Lower lobe of right lung (tissue), 2 donors: ENCODE measurements at regions not wholly inside any gene's neighbourhood (a gene's known extent, or its start where the extent isn't known, plus 50 kb on each side); places are given as distances from the start of the nearest gene placed in this dataset.

Experiments used
- ATAC-seq, 2 donors: fragments of 200-7000 bp; cut with Tn5 transposase; one replicate each; pipeline ENCODE4 v1.9.1; 2020 to 2022; ENCODE audit warnings: mild to moderate bottlenecking in 2 of 2, moderate library complexity in 2 of 2
- DNase-seq: peaks from one replicate; pipeline ENCODE4 v3.0.0-alpha.2; 2020
- H3K27ac ChIP-seq: fragments of 200-600 bp; one replicate; pipeline ENCODE4 v1.8.0; 2022
- H3K27me3 ChIP-seq: fragments of 200-600 bp; one replicate; pipeline ENCODE4 v1.8.0; 2022; ENCODE audit warnings: low read depth
- H3K36me3 ChIP-seq: fragments of 200-600 bp; one replicate; pipeline ENCODE4 v1.8.0; 2022; ENCODE audit warnings: mild to moderate bottlenecking
- H3K4me1 ChIP-seq: fragments of 200-600 bp; one replicate; pipeline ENCODE4 v1.8.0; 2022
- H3K4me3 ChIP-seq: fragments of 200-600 bp; one replicate; pipeline ENCODE4 v1.8.0; 2022; ENCODE audit warnings: mild to moderate bottlenecking
- H3K9me3 ChIP-seq: fragments of 200-600 bp; one replicate; pipeline ENCODE4 v1.8.0; 2022
- CTCF ChIP-seq: fragments of 200-600 bp; IDR thresholded peaks from one replicate; pipeline ENCODE4 v1.8.0; 2022; ENCODE audit warnings: antibody characterized with exemption, mild to moderate bottlenecking
- intact Hi-C: fragments of 100-400 bp; cut with DNase I; formaldehyde crosslinking; loops from one replicate; pipeline ENCODE4 v1.11.0; 2022
- donor health status: DM: no; HTN: yes; CAD: no; lungs with severe emphysema.

DNA sequence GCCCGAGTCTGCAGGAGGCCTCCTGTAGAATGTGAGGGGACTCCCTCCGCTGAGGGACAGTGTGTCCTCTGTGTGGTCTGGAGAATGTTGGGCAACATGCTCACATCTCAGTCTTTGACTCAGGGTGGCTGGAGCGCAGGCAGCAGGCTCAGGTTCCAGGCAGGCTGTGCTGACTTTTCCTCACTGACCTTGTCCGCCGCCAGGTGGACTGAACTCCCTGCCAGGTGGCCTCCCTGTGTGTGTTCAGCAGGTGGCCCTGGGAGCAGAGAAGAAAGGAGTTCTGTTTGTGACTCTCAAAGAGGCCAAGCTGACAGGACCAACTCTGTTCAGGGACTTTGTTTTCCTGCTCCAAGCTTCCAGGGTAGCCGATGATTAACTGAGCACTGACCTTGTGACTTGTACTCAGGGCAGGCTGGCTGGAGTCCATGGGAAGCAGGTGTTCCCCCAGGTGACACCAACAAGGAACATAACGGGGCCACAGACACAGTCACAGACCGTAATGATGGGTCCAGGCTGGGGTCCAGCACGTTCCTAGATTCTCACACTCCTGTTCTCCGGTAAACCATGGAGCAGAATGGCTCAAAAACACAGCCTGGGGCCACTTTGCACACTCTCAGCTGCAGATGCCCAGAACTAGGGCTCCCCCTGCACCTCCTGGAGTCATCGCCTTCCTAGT, 439.8 kb downstream of the RNF144A start:
- no peak overlapping the region for H3K4me3 ChIP-seq
- peak in 1 of 2 donors; percentile 37 for ATAC-seq
- H3K27ac ChIP-seq = no peak overlapping the region
- no peaks in the 10 kb centered on the region for H3K9me3 ChIP-seq
- no peaks in the 10 kb centered on the region for H3K36me3 ChIP-seq
- intact Hi-C loops = no loop called here
- no peak for TF ChIP-seq CTCF
- no peaks in the 10 kb centered on the region for H3K27me3 ChIP-seq
- DNase-seq = no peak
- no peaks in the 10 kb centered on the region for H3K4me1 ChIP-seq

DNA sequence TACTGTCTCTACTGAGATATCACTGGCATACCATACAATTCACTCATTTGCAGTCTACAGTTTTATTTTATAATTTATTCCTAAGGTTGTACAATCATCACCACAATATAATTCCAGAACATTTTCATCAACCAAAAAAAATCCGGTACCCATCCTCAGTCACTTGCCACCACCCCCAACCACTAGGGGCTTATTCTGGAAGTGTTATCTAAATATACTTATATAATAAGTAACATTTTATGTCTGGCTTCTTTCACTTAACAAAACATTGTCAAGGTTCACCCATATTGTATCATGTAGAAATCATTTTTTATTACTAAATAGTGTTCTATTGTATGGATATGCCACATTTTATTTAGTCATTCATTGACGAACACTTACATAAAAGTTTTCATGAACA, 440.8 kb downstream of the RNF144A start:
- intact Hi-C loops = no loop called here
- Histone ChIP-seq H3K36me3 (no peaks in the 10 kb centered on the region), H3K9me3 (no peaks in the 10 kb centered on the region), H3K4me1 (no peaks in the 10 kb centered on the region), H3K4me3 (no peak overlapping the region), H3K27ac (no peak overlapping the region), H3K27me3 (no peaks in the 10 kb centered on the region)
- no peak for TF ChIP-seq CTCF
- no peak for DNase-seq
- ATAC-seq = no peak

- H3K4me1 ChIP-seq = no peaks in the 10 kb centered on the region
- no peaks in the 10 kb centered on the region for H3K9me3 ChIP-seq
- intact Hi-C loops = no loop called here
- no peak overlapping the region for H3K4me3 ChIP-seq
- ATAC-seq (no peak), DNase-seq (no peak)
- no peak overlapping the region for H3K27ac ChIP-seq
- H3K27me3 ChIP-seq = no peaks in the 10 kb centered on the region
- H3K36me3 ChIP-seq = no peaks in the 10 kb centered on the region
- TF ChIP-seq CTCF = no peak
These were observed 441.7 kb downstream of the RNF144A start for GRCh38 chr2:7358865-7359447.

DNA sequence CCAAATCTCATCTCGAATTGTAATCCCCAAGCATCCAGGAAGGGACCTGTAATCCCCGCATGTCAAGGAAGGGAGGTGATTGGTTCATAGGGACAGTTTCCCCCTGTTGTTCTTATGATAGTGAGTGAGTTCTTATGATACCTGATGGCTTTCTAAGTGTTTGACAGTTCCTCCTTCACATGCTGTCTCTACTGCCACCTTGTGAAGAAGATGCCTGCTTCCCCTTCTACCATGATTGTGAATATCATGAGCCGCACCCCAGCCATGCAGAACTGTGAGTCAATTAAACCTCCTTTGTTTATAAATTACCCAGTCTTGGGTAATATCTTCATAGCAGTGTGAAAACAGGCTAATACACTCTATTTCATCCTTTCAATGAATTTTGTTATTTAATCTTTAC, 446.7 kb downstream of the RNF144A start:
- H3K36me3 ChIP-seq = no peaks in the 10 kb centered on the region
- DNase-seq (no peak), ATAC-seq (no peak)
- no peak overlapping the region for H3K27ac ChIP-seq
- no peak overlapping the region for H3K4me3 ChIP-seq
- TF ChIP-seq CTCF = no peak
- intact Hi-C loops = no loop called here
- H3K9me3 ChIP-seq = peaks cover 13% of the 10 kb centered on the region
- no peaks in the 10 kb centered on the region for H3K4me1 ChIP-seq
- H3K27me3 ChIP-seq = no peaks in the 10 kb centered on the region

- no peak for ATAC-seq
- intact Hi-C loops = no loop called here
These were observed 451.0 kb downstream of the RNF144A start for GRCh38 chr2:7368211-7368610.

More at GRCh38 chr2:7368211-7368610, 451.0 kb downstream of the RNF144A start:
- peaks cover 13% of the 10 kb centered on the region for H3K9me3 ChIP-seq
- no peak overlapping the region for H3K27ac ChIP-seq
- H3K36me3 ChIP-seq = no peaks in the 10 kb centered on the region
- DNase-seq = no peak
- no peak for TF ChIP-seq CTCF
- H3K27me3 ChIP-seq = no peaks in the 10 kb centered on the region
- H3K4me1 ChIP-seq = no peaks in the 10 kb centered on the region
- H3K4me3 ChIP-seq = no peak overlapping the region
